OCI-M1 (cell line): ENCODE measurements at regions not wholly inside any gene's neighbourhood (a gene's known extent, or its start where the extent isn't known, plus 50 kb on each side); places are given as distances from the start of the nearest gene placed in this dataset.

ENCODE experiments used
- DNase-seq: peaks from one replicate; lab custom pipeline; 2025; lab: John Stamatoyannopoulos, UW

GRCh38 chr2:163265562-163265961 is 427.0 kb upstream of the KCNH7 start:
- no peak for DNase-seq

DNA sequence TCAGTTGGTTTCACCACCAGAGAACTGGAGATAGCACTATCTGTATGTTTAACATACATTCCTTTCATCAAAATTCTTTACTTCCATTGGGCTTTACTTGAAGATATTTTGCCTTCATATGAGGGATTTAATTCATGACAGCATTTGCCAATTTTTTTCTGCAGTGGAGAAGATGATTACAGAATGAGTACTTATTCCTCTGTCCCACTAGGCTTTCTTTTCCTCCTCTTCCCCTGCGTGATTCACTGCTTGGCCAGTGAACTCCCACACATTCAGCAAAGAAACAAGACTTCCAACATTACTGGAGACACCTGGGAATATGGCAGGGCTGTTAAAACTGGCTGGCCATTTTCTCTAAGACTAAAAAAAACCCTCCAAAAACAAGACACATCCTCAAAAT is 425.8 kb upstream of the KCNH7 start:
- no peak for DNase-seq

- DNase-seq: no peak
Observed at GRCh38 chr2:163259489-163259888, 420.9 kb upstream of the KCNH7 start.

DNA sequence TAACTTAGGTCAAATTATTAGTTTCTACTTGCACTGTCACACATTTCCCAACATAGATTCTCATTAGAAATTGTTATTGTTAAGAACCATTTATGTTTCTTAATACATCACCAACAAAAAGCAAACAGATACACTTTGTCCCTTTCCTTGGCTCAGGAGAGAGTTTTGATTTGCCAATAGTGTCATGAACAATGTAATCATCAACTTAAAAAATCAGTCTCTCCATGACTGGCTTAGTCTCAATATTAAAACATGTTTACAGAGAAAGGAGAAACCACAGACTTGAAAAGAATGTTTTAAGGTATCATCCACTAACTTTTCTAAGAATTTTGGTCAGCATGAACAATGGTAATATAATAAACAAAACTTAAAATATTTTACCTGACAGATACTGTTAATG is 416.5 kb upstream of the KCNH7 start:
- DNase-seq: no peak

GRCh38 chr2:163253621-163254285 is 415.2 kb upstream of the KCNH7 start:
- DNase-seq: no peak

DNA sequence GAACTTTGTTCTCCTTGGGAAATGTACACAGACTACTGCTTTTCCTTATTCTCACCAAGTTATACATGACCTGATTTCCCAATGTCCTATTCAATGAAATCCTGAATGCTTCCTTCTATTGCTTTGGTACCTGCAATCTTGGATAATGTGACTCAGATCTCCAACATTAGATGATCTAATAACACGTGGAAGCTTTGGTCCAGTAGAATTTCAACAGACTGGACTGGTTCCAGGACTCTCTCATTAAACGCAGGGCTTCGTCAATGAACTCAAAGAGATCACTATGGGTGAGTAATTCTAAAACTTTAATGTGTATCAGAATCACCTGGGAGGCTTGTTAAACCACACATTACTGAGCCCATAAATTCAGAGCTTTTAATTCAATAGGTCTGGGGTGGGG is 413.6 kb upstream of the KCNH7 start:
- DNase-seq: no peak

- DNase-seq: no peak
Observed at GRCh38 chr2:163248376-163249253, 410.0 kb upstream of the KCNH7 start.

DNA sequence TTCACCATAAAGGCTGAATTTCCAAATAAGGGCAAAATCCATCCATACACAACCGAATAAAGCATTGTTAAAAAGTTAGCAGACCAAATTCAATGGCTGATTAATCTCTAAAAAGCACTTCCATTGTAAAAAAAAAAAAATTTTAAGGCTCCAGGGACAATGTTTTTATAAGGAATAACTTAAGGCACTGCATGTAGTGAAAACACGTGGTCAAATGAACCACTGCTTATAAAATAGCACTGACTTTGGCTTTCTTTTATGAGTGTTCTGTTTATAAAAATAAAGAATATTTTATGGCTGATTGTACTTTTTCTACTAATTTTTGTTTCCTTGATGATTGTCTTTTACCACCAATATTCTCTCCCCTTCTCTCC is 409.3 kb upstream of the KCNH7 start:
- no peak for DNase-seq

DNA sequence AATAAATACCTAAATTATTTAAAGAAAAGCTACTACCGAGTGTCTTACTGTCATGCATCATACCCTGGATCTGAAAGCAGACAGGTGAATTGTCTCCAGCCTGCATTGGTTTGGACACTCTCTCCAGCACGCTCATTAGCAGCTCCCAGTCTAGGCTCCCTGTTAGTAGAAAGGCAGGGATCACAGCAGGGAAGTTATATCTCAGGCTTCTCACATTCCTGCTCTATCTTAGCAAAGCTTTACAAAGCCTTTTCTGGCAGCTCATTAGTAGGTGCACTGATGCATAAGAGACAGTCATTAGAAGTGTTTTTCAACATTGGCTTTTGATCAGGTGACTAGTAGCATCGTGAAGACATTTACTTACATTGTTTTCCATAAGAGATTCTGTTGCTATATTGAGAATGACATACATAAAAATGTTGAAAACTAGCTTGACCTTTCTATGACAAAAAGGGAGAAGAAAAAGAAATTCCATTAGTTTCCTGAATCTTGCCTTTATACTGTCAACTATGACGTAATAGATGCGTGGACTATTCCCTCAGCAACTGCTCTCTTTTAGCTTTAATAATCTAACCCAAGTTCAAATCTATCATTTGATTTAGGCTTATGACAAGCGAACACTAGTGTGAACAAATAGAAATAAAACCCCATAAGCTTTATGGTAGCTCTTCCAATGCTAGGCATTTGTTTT is 408.7 kb upstream of the KCNH7 start:
- DNase-seq: no peak

DNA sequence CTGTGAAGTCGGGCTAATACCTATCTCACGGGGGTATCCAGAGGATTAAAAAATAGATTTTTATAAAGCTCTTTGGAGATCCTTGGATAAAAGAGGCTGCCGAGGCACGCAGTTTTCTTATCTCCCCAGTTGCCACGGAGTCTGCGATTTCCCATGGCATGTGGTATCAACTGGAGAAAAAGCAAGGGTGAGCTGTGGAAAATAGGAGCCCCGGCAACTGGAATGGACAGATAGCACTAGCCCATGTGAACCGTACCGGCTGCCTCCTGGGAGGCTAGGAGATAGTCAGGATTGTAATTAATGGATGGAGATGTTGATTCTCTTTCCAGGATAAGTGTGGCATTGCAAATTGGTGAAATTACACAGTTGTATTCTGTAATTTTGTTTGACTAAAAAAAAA is 407.6 kb upstream of the KCNH7 start:
- DNase-seq: no peak

DNA sequence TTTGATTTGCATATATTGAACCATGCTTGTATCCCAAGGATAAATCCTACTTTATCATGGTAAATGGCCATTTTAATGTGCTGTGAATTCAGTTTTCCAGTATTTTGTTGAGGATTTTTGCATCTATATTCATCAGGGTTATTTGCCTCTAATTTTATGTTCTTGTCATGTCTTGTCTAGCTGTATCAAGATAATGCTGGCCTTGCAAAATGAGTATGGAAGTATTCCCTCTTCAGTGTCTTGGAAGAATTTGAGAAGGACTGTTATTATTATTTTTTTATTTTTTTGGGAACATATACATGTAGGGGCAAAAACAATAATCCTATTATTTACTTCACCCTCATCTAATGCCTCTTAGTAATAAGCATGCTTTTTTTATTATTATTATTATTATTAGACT is 398.0 kb upstream of the KCNH7 start:
- no peak for DNase-seq

GRCh38 chr2:163231666-163232065 is 393.1 kb upstream of the KCNH7 start:
- DNase-seq: no peak

- DNase-seq: peak; percentile 79
Observed at GRCh38 chr2:163213661-163214081, 375.1 kb upstream of the KCNH7 start.

DNA sequence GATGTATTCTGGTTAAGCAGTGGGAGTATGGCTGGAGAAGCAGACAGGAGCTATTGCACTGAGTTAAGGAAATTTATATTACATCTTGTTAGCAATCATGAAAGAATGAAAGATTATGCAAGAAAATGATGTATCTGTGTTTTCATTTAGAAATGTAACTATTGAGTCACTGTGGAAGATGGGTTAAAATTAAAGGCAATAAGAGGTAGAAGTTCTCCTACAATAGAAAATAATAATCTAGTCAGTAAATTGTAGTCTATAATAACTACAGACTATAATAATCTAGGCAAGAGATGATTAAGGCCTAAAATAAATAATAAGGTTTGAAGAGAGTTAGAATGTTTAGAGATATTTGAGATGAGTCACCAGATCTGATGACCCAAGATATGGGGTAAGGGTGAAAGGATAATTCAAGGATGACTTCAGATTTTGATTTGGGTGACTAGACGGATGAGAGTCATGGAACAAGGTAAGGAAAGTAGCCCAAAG is 371.9 kb upstream of the KCNH7 start:
- DNase-seq: no peak

DNA sequence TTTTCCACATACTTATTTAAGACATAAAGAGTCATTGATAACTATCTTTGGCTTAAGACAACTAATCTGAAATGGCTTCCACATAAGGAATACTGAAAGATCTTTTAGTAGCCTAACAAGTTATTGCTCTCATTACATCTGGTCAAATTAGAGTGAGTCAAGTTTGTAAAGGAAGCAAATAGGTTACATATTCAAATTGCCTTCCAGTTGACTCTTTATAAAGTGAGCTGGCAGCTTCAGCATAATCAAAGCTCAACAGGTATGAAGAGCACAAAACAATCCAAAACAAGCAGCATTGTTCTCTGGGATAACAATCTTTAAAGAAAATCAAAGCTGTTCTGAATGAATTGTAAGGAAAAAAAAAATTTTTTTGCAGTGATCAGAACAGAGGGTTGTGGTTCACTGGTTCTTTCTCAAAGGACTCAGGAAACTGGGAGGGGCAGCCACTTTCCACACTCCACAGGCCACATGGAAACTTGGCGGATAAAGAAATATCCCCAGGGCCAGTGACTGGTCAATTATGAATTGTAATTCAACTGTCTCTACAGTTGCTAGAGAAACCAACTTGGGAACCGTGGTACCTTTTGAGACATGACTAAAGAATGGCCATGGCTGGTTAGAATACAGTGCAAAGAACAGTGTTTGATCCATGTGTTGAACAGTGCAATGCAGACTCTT is 369.3 kb upstream of the KCNH7 start:
- no peak for DNase-seq

GRCh38 chr2:163205589-163206254 is 367.2 kb upstream of the KCNH7 start:
- DNase-seq: no peak

GRCh38 chr2:163200741-163201140 is 362.2 kb upstream of the KCNH7 start:
- DNase-seq: no peak

DNA sequence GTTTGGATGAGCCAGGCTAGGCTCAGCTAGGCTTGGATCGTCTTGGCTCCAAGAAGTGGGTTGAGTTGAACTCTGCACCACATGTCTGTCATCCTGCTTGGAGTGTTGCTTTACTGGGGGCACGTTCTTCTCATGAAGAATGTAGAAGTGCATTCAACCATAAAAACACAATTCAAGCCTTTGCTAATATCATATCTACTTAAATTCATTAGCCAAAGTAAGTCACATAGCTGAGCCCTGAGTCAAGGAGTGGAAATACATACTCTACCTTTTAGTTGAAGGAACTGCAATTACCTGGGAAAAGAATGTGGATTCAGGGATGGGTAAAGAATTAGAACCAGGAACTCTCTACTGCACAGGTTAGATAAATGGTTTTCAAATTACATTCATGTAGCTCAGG is 360.4 kb upstream of the KCNH7 start:
- DNase-seq: no peak

DNA sequence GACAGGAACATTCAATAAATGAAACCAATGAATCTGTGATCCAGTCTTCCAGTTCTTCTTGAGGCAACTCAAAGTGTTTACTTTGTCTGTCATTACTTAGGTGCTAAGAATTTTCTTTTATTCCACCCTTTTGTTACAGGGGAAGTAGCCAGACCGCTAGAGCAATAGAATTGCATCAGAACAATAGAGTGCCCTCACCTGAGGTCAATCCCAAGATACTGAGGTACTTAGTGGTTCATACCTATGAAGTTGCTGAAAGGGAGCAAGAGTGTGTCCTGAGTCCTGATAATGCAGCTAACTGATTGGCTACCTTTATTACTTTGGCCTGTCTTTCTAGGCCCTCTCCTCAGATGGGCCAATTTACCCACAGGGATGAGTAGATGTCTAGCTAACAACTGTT is 359.4 kb upstream of the KCNH7 start:
- no peak for DNase-seq

DNA sequence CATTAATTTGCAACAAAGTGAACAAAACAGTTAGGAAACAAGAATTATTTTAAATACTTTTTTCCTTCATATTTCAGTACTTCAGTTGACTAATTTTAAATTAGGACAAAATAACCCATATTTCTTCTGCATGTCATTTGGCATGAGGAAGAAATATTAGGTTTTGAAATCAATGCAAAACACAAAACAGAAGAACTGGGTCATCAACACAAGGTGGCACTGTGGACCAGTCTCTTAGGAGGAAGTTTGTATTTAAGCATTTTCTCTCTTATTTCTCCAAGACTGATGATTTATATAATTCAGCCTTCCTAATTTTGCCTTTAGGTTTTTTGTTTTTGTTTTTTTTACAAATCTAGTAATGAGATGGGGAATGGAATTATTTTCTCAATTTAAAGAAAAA is 352.8 kb upstream of the KCNH7 start:
- peak; percentile 69 for DNase-seq

DNA sequence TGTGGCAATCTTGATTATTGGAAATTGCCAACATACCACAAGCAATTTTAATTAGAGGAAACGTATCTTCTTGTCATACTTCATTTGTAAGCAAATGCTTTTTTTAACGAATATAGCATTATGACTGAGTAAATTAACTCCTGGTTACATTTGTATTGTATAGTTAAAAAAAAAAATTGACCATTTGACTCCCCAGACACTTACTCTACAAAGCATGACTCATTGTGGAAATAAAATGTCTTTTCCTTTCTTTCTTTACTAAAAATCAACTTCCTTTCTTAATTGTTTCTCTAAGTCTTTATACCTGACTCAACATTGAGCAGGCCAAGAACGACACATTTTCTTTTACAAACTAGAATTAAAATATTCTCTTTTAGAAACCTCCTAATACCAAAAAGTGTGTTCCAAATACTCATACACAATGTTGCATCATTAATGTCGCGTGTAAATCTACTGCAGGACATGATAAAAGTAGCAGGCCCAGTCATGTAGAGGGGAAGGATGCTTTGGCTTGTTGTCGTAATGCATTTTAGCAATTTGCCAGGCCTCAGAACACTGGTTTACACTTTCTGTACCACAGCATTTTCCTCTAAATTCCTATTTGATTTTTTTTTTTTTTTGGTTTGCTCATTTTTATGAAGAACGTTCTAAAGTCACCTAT is 349.6 kb upstream of the KCNH7 start:
- no peak for DNase-seq
